ENCODE measurements at regions not wholly inside any gene's neighbourhood (a gene's known extent, or its start where the extent isn't known, plus 50 kb on each side); places are given as distances from the start of the nearest gene placed in this dataset.
"Not testable (repeated sequence)": the region's sequence is repeated elsewhere in the genome, so short reads cannot be mapped to it uniquely, and the experiment has no call there.

DNA sequence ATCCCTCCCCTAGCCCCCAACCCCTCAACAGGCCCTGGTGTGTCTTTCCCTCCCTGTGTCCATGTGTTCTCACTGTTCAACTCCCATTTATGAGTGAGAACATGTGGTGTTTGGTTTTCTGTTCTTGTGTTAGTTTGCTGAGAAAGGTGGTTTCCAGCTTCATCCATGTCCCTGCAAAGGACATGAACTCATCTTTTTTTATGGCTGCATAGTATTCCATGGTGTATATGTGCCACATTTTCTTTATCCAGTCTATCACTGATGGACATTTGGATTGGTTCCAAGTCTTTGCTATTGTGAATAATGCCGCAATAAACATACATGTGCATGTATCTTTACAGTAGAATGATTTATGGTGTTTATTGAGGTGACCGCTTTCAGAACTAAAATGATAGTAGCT is 607.1 kb upstream of the SOX9 start:
- not testable (repeated sequence) for DNase-seq

DNA sequence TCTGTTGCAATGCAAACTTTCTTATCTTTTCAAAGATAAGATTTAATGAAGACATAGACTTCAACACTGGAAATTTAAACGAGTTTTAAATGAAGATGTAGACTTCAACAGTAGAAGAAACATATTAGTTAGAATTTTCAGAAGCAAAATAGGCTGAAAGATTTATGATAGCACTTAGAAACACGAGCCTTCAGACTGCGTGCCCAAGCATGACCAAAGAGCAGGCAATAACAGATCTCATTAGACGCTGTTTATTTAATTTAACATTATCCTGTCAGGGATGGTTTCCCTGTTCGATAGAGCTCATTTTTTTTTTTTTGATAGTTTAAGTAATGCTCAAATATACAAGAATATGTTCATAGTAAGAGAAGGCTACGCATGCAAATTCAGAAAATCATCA is 604.7 kb upstream of the SOX9 start:
- DNase-seq, result no peak

DNA sequence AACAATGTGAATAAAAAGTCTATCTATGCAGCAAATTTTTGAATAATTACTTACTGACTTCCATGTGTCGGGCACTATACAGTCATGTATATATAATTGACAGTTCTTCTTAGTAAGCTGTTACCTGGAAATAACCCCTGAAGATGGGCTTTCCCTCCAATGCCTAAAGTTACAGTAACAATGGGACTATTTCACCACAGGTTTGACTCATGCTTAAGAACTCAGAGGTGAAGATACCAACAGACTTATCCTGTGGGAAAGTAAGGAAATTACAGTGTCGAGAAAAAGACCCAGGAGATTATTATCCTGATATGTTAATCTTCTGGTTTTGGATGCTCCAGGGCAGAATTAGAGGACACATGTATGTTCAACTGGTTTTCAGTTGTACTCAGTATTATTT is 601.5 kb upstream of the SOX9 start:
- DNase-seq, result no peak

DNA sequence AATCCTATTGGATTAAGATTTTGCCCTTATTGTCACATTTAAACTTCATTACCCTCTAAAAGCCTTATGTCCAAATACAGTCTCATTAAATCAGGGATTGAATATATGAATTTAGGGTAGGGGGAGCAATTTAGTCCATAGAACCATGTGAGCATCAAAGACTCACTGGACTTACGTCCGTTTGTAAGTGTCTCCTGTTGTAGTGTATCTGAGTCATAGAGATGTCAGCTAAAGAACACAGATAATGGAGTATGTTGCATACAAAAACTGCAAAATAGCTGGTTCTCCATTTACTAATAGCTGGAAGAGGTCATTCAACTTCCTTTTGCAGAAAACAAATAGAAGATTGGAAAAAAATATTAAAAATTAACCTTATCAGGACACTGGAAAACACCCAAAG is 599.1 kb upstream of the SOX9 start:
- DNase-seq, result no peak

DNA sequence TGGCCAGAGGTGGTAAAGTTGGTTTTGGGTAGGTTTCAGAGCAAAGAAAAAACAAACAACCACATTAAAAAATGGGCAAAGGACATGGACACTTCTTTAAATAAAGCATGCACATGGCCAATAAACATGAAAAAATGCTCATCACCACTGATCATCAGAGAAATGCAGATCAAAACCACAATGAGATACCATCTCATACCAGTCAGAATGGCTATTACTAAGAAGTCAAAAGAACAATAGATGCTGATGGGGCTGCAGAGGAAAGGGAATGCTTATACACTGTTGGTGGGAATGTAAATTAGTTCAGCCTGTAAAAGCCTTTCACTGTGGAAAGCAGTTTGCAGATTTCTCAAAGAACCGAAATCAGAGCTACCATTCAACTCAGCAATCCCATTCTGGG is 598.4 kb upstream of the SOX9 start:
- no peak for DNase-seq

DNA sequence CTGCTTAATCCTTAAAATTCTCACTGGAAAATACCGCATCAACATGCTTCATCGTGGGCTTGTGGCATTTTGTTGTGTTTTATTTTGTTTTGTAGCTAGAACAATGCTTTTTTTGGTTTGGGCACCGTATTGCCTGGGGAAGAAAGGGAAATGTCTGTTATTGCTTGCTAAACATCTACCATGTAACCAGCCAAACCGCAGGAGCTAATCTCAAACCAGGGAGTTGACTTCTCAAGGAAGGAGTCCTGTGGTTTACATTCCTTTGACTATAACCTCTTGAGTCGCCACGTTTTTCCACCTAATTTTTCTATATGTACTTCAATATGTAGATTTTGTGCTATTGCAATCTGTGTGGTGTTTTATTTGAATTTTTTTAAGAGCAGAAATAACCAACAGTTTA is 593.5 kb upstream of the SOX9 start:
- DNase-seq, result no peak

DNA sequence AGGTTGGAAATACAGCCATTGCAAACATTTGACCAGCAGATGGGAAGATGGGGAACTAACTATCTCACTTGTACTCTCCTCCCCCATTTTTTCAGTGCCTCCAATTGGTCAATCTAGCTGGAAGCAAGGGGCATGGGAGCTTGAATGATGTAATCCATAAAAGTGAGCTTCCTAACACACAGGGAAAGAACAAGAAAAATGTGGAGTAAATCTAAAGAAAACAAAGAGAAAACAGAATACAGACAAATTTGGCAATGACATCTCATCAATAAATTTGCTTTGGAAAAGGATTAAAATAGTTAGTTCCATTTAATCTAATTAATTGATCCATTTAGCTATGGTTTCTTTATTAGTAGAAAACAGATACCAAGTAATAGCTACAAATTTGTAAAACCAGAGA is 592.6 kb upstream of the SOX9 start:
- DNase-seq, result no peak

DNA sequence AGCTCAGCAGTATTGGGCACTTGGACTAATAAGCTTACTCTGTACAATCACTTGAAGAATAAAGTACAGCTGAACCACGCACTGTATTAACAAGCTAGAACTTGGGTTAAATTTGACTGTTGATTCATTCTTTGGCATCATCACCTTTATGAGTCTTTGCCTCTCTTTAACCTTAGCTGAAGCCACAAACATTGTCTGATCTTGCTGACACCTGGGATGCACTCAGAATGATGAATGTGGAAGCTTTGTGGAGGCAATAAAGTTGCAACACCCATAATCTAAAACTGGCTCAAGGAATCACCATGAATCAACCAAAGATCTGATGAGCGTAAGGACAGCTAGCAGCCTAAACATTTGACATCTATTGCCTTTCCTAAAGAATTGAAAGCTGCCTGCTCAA is 590.6 kb upstream of the SOX9 start:
- no peak for DNase-seq

DNA sequence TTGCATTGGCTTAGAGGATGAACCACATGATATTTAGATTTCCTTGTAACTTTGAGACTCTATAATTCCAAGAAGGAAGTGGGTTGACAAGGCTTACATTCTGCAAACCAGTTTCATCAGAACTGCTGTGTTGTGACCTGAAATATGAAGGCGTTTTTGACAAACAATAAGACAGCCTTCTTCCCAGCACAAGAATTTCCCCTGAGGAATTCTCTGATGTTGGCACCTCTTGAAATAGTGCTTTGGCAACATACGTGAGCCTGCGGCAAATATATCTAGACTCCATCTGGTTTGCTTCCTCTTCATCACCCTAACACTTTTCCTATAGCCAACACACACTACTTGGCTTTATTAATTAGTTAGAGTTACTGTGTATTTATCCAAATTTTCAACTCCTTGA is 585.5 kb upstream of the SOX9 start:
- DNase-seq, result no peak

DNA sequence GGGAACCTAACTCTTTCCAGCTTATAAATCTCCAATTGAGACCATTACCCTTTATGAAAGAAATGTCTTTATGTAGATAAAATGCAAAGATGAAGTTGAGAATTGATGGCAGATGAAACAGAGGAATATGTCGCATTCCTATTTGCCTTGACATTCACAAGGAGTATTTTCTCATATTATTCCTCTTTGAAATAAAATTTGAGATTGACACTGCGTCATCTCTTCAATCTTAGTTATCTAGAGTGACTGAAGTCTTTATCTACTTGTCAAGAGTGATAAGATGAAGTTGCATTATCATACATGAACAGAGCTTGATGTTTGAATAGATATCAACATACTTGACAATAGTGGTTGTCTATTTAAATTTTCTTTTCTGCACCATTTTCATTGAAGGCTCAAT is 574.4 kb upstream of the SOX9 start:
- DNase-seq, result no peak

DNA sequence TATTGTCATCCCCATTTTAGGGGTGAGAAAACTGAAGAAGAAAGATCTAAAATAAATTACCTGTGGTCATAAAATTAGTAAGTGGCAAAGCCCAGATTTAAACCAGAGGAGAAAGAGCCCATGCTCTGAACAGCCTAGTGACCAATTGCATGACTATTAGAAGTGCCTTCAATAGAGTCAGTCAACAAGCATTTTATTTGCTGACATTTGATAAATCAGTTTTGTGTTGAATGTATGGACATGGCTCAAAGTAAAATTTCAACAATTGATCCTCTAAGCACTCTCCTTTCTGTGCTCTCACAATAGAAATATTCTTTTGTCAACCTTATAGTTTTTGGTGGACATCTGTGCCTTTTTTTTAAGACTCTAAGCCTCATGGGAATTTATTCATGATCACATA is 572.9 kb upstream of the SOX9 start:
- no peak for DNase-seq

DNA sequence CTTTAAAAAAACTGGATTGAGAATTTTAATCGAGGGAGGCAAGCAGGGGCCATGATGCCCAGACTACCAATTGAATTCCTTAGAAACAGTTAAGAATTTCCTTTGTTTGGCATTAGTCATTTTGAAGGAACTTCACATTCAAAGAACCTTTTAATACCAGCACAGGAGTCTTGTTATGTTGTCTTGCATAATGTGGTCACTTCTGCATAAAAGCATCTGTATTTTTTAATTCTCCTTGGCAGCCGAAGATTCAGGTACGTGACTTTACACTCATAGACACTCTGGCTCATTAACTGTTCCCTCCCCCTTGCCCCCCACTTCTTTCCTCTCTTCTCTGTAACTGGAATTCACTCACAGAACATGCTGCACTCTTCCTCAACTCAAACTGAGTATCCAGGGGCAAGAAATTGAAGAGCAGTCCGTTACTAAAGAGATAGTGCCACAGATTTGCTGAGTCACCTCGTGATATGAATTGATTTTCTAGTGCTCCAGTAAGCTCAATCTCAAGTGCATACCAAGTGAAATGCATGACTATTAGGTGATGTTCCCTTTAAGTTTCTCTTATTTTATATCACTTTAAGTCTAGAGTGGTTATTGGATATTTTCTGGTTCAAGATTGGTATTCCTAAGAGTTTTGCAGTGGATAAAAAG is 572.2 kb upstream of the SOX9 start:
- no peak for DNase-seq

DNA sequence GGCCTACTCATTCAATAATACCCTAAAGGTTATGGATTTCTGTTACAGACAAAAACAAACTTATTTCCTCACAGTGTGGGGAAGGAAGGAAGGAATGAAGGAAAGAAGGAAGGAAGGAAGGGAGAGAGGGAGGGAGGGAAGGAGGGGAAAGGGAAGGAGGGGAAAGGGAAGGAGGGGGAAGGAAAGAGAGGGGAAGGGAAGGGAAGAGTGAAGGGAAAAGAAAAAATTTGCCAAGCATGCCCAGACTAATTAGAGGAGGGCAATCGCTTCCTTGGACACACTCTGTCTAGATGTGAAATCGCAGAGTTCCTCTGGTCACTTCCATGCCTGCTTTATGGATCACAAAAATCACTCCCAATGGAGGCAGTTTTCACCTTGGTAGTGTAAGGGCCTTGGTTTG is 570.1 kb upstream of the SOX9 start:
- DNase-seq, result no peak

DNA sequence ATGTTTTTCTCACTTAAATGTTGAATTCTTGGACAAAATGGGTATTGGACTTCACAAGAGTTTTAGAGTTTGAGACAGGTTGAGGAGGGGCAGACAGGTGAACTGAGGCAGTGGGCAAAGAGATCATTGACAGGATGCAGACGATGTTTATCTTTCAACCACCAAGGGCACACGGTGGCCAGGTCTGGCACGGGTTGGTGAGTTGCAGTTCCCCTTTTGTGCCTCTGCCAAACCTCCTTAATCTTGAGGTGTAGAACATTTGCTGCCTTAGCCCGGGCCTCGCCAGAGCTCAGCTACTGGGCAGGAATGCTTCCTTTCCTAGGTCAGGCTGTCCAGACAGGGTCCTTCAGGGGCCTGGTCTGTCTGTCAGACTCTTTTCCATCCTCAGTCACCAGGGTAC is 567.4 kb upstream of the SOX9 start:
- no peak for DNase-seq

DNA sequence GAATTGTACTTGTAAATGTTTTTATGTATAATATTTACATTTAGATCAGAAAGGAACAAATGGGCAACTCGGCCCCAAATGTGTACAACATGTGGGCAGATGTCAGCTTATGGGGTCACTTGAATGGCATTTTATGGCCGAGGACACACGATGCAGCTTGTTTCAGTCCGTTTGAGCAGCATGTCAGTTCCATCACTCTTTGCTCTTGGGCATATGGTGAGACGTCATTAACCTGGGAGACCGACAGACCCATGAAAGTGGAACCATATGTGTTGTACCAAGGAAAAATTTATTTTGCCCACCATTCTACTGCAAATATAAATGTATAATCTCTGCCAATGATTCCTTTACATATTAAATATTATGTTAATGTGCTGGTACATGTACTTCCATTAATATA is 561.9 kb upstream of the SOX9 start:
- no peak for DNase-seq

DNA sequence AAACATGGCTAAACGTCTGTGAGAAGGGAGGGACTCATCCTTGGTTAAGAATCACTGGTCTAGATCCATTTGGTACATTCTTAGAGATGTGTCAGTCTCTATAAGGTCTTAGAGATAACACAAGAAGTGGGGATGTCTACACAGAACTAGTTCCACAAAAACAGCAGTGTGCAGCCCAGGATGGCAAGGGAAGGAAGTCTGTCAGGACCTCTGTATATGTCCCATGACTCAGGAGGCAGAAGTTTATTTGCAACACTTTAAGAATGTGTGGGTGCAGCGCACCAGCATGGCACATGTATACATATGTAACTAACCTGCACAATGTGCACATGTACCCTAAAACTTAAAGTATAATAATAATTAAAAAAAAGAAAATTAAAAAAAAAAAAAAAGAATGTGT is 548.5 kb upstream of the SOX9 start:
- DNase-seq, result no peak

DNA sequence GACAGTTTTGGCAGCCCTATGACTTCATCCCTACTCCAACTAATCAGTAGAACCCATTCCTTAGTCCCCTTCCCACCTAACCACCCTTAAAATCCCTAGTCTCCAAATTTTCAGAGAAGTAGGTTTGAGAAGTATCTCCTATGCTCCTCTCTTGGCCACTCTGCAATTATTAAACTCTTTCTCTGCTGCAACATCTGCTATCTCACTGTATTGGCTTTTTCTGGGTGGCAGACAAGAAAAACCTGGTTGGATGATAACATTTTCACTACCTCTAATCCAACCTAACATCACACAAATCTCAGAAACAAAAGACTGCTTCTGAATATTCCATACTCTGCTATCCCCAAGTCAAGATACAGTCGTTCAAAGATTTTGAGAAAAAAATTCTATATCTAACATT is 542.4 kb upstream of the SOX9 start:
- no peak for DNase-seq

DNA sequence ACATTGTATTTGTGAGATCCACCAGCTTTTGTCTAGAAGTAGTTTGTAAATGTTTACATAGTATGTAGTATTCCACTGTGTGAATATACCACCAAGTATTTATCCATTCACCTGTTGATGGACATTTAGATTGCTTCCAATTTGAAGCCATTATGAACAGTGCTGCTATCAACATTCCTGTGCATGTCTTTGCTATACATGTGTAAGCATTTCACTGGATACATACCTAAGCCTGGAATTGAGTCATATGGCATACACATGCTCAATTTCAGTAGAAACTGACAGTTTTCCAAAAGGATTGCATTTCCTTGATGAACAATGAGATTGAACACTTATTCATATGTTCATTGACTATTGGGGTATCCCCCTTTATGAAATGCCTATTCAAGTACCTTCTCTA is 540.6 kb upstream of the SOX9 start:
- DNase-seq, result no peak

DNA sequence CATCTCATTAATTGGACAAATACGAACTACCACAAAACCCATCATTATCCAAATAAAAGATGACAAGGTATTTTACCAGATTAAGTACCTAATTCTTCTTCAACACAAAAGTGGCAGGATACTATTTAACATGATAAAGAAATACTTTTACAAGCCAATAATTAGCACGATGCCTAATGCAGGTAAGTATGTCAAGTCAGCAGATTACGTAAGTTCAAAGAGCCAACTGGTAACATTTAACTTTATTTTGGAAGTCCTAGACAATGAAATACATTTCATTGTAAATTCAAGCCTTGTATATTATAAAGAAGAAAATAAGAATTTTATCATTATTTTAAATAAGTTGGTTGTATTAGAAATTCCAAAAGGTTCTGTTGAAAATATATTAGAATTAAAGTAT is 535.3 kb upstream of the SOX9 start:
- DNase-seq, result no peak

DNA sequence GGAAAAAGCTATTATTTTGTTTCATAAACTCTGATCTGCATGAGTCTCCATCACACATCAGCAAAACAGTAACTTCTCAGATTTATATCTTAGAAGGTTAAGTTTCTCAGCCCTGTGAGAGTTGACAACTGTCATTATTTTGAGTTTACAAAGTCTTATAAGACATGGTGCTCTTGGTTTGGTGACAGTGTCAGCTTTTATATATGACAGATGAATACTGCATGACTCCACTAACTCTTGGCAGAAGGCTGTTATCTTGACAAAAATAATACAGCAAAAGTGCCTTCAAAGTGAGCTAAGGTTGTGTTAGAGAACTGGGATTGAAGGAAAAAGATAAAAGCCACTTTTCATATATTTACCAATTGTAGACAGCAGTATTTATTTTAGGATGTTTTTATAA is 528.4 kb upstream of the SOX9 start:
- DNase-seq, result no peak

DNA sequence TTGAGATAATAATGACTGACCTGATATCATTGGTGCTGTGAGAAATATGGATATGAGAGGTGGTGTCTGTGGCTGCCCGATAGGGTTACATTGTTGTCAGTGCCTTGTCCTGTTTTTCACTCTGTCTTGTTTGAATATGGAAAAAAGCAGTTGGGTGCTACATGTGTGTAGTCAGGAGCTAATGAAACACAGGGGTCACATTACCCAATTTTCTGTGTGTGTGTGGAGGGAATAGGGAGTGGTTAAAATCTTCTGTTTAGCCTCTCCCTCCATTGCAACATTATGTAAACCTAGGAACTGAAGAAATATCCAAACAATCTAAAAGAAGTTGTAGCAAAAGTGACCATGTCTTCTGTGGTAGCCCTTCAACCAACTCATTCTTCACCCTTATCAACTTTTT is 527.7 kb upstream of the SOX9 start:
- DNase-seq, result no peak

DNA sequence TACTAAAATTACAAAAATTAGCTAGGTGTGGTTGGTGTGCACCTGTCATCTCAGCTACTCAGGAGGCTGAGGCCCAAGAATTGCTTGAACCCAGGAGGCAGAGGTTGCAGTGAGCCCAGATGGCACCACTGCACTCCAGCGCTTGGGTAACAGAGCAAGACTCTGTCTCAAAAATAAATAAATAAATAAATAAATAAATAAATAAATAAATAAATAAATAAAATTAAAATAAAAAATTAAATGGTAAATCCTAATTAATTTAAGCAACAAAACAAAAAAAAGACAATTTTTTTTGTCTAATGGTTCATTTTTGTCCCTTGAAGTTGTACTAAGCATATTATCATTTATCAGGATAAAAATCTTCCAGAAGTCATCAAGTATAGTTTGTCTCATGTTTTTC is 521.2 kb upstream of the SOX9 start:
- DNase-seq, result not testable (repeated sequence)

DNA sequence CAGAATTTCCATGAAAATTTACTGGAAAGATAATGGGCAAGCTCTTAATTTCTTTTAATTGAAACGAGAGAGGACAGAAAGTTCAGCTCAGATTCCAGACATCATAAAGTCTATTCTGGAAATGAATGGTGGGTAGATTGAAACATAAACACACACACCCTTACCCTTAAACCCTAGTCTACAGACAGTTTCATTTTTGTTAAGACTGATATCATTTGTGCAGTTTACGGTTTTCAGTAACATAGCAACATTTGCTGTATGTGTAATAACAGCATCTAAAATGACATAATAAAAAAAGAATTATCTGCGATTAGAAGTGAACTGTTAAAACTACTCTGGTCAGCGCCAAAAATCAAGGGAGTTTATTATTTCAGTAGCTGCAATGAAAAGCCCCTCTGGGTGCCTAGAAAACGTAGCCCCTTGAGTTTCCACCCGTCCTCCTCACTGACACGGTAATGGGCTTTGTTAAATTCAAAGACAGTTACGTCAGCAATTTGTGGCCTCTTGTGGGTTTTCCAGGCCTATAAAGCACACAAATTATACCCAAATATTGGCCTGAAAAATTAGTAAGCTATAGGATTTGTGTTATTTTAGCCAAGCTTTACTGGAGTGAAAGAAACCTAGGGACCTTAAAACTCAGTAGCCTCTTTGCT is 520.6 kb upstream of the SOX9 start:
- no peak for DNase-seq

DNA sequence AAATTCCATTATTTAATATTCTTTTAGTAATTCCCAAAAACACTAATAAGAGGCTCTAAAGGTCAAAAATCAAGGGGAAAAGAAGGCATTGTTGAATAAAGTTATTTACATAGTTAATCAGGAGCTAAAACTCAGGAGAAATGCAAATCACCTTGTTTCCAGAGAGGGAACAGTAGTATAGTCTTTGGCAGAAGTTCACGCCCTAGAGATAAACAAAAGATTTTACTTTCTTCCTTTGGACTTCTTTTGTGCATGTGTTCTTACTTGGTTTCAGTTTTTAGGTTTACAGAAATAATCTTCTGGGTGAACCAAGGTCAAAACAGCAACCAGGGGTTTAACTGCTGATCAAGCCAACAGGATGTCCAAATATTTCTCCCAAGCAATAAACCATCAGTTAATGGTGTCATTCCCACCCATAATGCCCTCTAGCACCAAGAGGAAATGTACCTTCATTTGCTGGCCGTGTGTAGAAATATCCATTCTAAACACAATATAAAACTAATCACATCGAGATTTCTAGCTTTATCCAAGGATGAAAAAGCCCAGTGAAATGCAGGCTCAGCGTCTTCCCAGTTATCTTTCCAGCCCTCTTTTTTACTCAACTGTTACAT is 518.8 kb upstream of the SOX9 start:
- DNase-seq, result no peak

DNA sequence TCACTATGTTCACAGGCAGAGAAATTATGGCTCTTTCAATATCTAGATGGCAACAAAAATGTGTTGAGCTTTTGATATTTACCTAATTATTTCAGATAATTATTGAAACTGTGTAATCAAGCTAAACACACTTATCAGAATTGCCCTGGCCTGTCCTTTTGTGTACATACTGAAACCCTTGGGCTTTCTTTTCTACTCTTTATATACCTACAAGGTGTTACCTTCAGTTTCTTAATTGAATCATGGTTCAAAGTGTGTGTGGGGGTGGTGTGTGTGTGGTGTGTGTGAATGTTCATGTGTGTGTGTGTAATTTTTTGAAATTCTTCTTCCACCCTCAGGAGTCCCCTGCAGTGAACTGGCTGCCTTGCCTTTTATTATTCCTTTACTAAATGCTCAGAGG is 506.8 kb upstream of the SOX9 start:
- DNase-seq, result no peak
